ENCODE measurements at regions not wholly inside any gene's neighbourhood (a gene's known extent, or its start where the extent isn't known, plus 50 kb on each side); places are given as distances from the start of the nearest gene placed in this dataset.

DNA sequence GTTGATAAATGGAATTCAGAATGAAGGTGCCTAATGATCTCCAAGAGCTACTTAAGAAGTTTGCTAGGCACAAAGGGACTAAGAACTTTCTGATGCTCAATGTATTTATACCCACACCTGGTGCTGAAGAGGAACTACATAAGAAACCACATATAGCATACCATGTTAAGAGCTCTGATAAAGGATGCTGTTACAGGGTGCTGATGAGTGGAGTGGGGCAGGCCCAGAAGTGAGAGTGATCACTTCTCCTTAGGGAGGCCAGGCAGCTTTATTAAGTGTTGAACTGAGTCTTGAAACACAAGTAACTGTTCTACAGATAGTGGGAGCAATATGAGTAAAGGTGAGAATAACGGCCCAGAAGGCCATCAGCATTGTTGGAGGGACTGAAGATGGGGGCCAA, 68.3 kb upstream of the CHRDL1 start:
- no peaks in the 10 kb centered on the region for H3K9me2 ChIP-seq (replicated peaks; ENCODE audit: control insufficient read depth, low read length)
- H4K20me1 ChIP-seq (ENCODE audit: control insufficient read depth, insufficient read depth, low read depth, low read length) = no peaks in the 10 kb centered on the region
- no peaks in the 10 kb centered on the region for H3K9me3 ChIP-seq (ENCODE audit: control insufficient read depth, insufficient read depth, low read length)
- no peak overlapping the region for H3K4me2 ChIP-seq (ENCODE audit: low read length)
- H3K27me3 ChIP-seq (ENCODE audit: control insufficient read depth, low read length) = no peaks in the 10 kb centered on the region
- H3F3A ChIP-seq (ENCODE audit: control insufficient read depth, insufficient read depth) = no peaks in the 10 kb centered on the region
- H3K4me3 ChIP-seq (ENCODE audit: low read length) = no peak overlapping the region
- TF ChIP-seq, protein P1, sequence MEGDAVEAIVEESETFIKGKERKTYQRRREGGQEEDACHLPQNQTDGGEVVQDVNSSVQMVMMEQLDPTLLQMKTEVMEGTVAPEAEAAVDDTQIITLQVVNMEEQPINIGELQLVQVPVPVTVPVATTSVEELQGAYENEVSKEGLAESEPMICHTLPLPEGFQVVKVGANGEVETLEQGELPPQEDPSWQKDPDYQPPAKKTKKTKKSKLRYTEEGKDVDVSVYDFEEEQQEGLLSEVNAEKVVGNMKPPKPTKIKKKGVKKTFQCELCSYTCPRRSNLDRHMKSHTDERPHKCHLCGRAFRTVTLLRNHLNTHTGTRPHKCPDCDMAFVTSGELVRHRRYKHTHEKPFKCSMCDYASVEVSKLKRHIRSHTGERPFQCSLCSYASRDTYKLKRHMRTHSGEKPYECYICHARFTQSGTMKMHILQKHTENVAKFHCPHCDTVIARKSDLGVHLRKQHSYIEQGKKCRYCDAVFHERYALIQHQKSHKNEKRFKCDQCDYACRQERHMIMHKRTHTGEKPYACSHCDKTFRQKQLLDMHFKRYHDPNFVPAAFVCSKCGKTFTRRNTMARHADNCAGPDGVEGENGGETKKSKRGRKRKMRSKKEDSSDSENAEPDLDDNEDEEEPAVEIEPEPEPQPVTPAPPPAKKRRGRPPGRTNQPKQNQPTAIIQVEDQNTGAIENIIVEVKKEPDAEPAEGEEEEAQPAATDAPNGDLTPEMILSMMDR (IDR thresholded peaks at IDR 0.05; ENCODE audit: low read depth, low read length, poor library complexity, severe bottlenecking) = no peak
- no peaks in the 10 kb centered on the region for H3K4me1 ChIP-seq (ENCODE audit: control insufficient read depth, low read length)
- H3K27ac ChIP-seq (ENCODE audit: low read depth, low read length) = no peak overlapping the region
- H3K79me2 ChIP-seq (ENCODE audit: control insufficient read depth, low read length) = no peaks in the 10 kb centered on the region
- H3K36me3 ChIP-seq (ENCODE audit: control insufficient read depth, low read length) = no peaks in the 10 kb centered on the region

DNA sequence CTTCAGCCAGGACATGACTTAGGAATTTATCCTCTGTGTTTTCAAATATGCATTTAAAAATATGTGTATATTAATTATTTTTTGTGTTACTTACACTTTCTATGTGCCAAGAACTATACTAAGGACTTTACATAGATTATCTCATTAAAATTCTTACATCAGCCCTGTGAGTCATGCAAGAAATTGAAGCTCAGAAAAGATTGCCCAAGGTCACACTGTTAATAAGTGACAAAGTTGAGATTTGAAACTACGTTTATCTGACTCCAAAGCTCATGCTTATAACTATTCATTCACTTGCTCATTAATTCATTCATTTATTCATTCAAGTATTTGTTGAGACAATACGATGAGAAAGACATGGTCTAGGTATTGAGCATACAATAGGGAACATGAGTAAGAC, 62.9 kb upstream of the CHRDL1 start:
- no peaks in the 10 kb centered on the region for H3K79me2 ChIP-seq (ENCODE audit: control insufficient read depth, low read length)
- no peaks in the 10 kb centered on the region for H3K27me3 ChIP-seq (ENCODE audit: control insufficient read depth, low read length)
- H4K20me1 ChIP-seq (ENCODE audit: control insufficient read depth, insufficient read depth, low read depth, low read length) = no peaks in the 10 kb centered on the region
- H3K4me3 ChIP-seq (ENCODE audit: low read length) = no peak overlapping the region
- H3K4me1 ChIP-seq (ENCODE audit: control insufficient read depth, low read length) = no peaks in the 10 kb centered on the region
- H3K9me3 ChIP-seq (ENCODE audit: control insufficient read depth, insufficient read depth, low read length) = no peaks in the 10 kb centered on the region
- no peak overlapping the region for H3K4me2 ChIP-seq (ENCODE audit: low read length)
- H3K36me3 ChIP-seq (ENCODE audit: control insufficient read depth, low read length) = no peaks in the 10 kb centered on the region
- no peak for TF ChIP-seq EZH2phosphoT487 (IDR thresholded peaks at IDR 0.05; ENCODE audit: borderline replicate concordance, low read length)
- H3K9me2 ChIP-seq (replicated peaks; ENCODE audit: control insufficient read depth, low read length) = no peaks in the 10 kb centered on the region
- H3F3A ChIP-seq (ENCODE audit: control insufficient read depth, insufficient read depth) = no peaks in the 10 kb centered on the region
- no peak overlapping the region for H3K27ac ChIP-seq (ENCODE audit: low read depth, low read length)

DNA sequence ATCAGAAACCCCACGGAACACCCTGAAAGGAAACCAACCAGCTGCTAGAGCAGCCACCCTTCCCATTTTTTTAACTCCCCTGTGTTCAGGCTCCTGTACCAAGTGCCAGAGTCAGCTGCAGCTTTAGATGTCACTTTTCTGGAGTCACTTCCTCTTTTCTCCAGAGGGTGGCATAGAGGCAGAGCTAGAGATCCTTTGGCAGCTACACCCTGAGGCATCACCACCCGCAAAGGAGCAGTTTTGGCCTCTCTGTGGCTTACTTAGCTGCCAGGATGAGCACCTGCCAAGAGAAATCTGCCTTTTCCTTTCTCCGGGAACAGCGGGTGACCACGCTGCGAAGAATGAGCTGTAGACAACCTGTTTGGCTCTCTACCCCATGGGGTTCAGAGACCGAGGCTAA, 58.0 kb upstream of the CHRDL1 start:
- H3F3A ChIP-seq (ENCODE audit: control insufficient read depth, insufficient read depth) = no peaks in the 10 kb centered on the region
- no peak overlapping the region for H3K27ac ChIP-seq (ENCODE audit: low read depth, low read length)
- no peaks in the 10 kb centered on the region for H3K27me3 ChIP-seq (ENCODE audit: control insufficient read depth, low read length)
- H3K9me2 ChIP-seq (replicated peaks; ENCODE audit: control insufficient read depth, low read length) = no peaks in the 10 kb centered on the region
- no peaks in the 10 kb centered on the region for H3K4me1 ChIP-seq (ENCODE audit: control insufficient read depth, low read length)
- H4K20me1 ChIP-seq (ENCODE audit: control insufficient read depth, insufficient read depth, low read depth, low read length) = no peaks in the 10 kb centered on the region
- TF ChIP-seq, protein P1 (IDR thresholded peaks at IDR 0.05; ENCODE audit: low read depth, low read length, poor library complexity, severe bottlenecking) = no peak
- no peak for TF ChIP-seq EZH2phosphoT487 (IDR thresholded peaks at IDR 0.05; ENCODE audit: borderline replicate concordance, low read length)
- H3K79me2 ChIP-seq (ENCODE audit: control insufficient read depth, low read length) = no peaks in the 10 kb centered on the region
- H3K36me3 ChIP-seq (ENCODE audit: control insufficient read depth, low read length) = no peaks in the 10 kb centered on the region
- no peak overlapping the region for H3K4me3 ChIP-seq (ENCODE audit: low read length)
- H3K9me3 ChIP-seq (ENCODE audit: control insufficient read depth, insufficient read depth, low read length) = no peaks in the 10 kb centered on the region
- no peak overlapping the region for H3K4me2 ChIP-seq (ENCODE audit: low read length)

DNA sequence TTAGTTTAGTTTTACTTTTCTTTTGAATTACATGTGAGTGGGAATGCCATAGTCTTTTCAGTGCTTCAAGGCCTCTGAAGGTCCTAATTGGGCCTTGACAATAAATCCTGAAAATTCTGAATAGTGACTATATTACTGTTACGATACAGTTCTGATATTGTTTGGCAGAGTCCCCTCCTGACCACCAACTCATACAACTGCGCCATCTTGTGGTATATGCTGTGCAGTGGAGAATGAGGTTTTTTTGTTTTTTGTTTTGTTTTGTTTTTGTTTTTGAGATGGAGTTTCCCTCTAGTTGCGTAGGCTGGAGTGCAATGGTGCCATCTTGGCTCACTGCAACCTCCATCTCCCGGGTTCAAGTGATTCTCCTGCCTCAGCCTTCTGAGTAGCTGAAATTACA, 56.6 kb upstream of the CHRDL1 start:
- H3K4me2 ChIP-seq (ENCODE audit: low read length) = no peak overlapping the region
- TF ChIP-seq EZH2phosphoT487 (IDR thresholded peaks at IDR 0.05; ENCODE audit: borderline replicate concordance, low read length) = no peak
- TF ChIP-seq, protein P1 (IDR thresholded peaks at IDR 0.05; ENCODE audit: low read depth, low read length, poor library complexity, severe bottlenecking) = peak; percentile 51
- H3K27ac ChIP-seq (ENCODE audit: low read depth, low read length) = no peak overlapping the region
- H3K4me1 ChIP-seq (ENCODE audit: control insufficient read depth, low read length) = no peaks in the 10 kb centered on the region
- no peaks in the 10 kb centered on the region for H4K20me1 ChIP-seq (ENCODE audit: control insufficient read depth, insufficient read depth, low read depth, low read length)
- no peak overlapping the region for H3K4me3 ChIP-seq (ENCODE audit: low read length)
- no peaks in the 10 kb centered on the region for H3K79me2 ChIP-seq (ENCODE audit: control insufficient read depth, low read length)
- no peaks in the 10 kb centered on the region for H3K9me3 ChIP-seq (ENCODE audit: control insufficient read depth, insufficient read depth, low read length)
- no peaks in the 10 kb centered on the region for H3K27me3 ChIP-seq (ENCODE audit: control insufficient read depth, low read length)
- no peaks in the 10 kb centered on the region for H3K36me3 ChIP-seq (ENCODE audit: control insufficient read depth, low read length)
- no peaks in the 10 kb centered on the region for H3F3A ChIP-seq (ENCODE audit: control insufficient read depth, insufficient read depth)
- H3K9me2 ChIP-seq (replicated peaks; ENCODE audit: control insufficient read depth, low read length) = no peaks in the 10 kb centered on the region

Measured in DOHH2 (cell line).